AG10803 (cell line): ENCODE measurements at regions not wholly inside any gene's neighbourhood (a gene's known extent, or its start where the extent isn't known, plus 50 kb on each side); places are given as distances from the start of the nearest gene placed in this dataset.

Source experiments
- DNase-seq: peaks from one replicate; pipeline ENCODE4 v3.0.0; 2010; ENCODE audit warnings: low read depth
- H3K4me3 ChIP-seq: 2 replicates; pipeline ENCODE4 v1.5.1; 2011; ENCODE audit warnings: mild to moderate bottlenecking, low read length, control low read depth
- TF ChIP-seq, protein P1 (sequence below): conservative IDR thresholded peaks from 2 replicates; pipeline ENCODE4 v1.5.1; 2011; ENCODE audit warnings: mild to moderate bottlenecking, low read length, control low read depth, inconsistent platforms

DNA sequence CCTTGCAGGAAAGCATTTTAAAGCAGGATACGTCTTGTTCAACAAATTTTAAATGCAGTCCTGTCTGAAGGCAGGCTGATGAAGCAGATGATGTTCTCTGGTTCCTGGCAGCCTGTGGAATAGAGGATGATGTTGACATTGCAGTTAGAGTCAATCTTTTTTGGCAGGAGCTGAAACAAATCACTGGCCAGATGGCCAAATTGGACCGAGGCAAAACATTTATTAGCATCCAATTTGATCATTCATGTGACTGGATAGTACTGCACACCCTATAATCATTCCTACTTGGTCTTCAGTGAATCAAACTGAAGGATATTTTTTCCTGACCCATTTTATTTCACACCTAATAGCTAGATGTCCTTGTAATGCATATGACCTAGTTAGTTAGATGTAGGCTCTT is 172.2 kb upstream of the SLC10A2 start:
- TF ChIP-seq, protein P1, sequence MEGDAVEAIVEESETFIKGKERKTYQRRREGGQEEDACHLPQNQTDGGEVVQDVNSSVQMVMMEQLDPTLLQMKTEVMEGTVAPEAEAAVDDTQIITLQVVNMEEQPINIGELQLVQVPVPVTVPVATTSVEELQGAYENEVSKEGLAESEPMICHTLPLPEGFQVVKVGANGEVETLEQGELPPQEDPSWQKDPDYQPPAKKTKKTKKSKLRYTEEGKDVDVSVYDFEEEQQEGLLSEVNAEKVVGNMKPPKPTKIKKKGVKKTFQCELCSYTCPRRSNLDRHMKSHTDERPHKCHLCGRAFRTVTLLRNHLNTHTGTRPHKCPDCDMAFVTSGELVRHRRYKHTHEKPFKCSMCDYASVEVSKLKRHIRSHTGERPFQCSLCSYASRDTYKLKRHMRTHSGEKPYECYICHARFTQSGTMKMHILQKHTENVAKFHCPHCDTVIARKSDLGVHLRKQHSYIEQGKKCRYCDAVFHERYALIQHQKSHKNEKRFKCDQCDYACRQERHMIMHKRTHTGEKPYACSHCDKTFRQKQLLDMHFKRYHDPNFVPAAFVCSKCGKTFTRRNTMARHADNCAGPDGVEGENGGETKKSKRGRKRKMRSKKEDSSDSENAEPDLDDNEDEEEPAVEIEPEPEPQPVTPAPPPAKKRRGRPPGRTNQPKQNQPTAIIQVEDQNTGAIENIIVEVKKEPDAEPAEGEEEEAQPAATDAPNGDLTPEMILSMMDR, result no peak
- no peak for DNase-seq
- no peak overlapping the region for H3K4me3 ChIP-seq

DNA sequence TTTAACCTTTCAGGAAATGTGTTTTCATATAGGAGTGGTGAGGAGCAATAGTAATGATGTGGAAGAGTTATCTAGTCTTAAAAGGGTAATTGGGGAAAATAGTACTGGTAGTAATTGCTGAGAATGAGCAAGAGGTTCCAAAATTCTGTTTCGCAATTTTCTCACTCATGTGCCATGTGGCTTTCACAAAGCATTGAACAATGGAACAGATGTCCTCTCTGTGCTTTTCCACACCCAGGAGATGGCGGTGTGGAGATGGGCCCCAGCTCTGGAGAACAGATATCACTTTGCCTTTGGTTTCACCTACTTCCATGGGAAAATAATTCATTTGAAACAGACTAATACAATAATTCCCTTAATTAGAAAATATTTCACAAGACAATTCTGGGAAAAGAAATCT is 170.0 kb upstream of the SLC10A2 start:
- no peak for DNase-seq
- H3K4me3 ChIP-seq, result no peak overlapping the region
- TF ChIP-seq, protein P1, result no peak

DNA sequence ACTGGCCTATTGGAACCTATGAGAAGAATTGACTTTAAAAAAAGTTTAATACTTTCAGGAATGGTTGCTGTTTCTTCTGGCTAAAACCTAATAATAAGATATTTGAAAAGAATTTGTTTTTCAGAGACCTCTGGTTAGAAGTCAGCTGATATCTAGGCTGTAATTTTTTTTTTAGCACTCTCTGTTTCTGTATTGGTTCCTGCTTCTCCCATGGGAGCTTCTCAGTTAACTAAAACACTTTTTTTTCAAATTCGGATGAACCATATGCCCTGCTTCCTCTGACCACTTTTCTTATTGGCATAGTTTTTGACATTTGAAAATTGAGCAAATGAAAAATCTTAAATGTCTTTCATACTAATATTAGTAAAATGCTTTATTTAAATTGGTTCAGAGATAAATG is 163.5 kb upstream of the SLC10A2 start:
- no peak overlapping the region for H3K4me3 ChIP-seq
- TF ChIP-seq, protein P1, result no peak
- DNase-seq, result no peak

DNA sequence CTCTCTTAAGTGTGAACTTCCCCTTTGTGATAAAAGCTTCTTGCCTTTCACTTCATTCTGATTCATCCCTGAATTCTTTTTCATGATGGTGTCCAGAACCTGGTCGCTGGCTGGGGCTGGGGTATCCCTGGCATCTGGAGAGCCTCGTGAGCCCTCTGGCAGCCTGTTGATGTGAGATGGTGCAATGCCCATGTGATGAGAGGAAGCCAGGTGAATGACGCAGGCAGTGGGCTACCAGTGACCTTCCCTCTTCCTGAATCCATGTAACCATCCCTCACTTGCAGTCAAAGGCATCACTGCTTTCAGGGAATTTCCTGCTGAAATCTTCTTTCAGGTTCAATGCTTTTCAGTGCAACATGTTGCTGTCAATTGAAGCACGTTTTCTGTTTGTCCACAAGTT is 158.6 kb upstream of the SLC10A2 start:
- H3K4me3 ChIP-seq, result no peak overlapping the region
- TF ChIP-seq, protein P1, result no peak
- DNase-seq, result no peak

DNA sequence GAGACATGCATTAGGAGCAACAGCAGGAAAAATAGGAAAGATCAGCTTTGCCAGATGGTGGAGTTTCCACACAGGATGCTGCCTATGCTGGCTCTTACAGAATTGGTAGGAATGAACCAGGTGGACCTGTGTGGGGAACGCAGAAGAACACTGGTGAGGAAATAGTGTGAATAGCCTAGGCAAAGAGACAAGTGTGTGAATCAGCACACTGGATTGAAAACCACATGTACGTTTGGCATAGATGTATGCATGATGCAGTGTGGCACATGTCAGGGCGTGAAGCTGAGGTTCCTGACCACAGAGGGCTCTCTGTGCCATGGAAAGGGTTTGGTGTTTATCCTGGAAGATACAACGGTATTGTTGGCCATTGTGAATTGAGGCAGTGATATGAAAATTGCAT is 156.5 kb upstream of the SLC10A2 start:
- no peak for DNase-seq
- TF ChIP-seq, protein P1, result no peak
- H3K4me3 ChIP-seq, result no peak overlapping the region

DNA sequence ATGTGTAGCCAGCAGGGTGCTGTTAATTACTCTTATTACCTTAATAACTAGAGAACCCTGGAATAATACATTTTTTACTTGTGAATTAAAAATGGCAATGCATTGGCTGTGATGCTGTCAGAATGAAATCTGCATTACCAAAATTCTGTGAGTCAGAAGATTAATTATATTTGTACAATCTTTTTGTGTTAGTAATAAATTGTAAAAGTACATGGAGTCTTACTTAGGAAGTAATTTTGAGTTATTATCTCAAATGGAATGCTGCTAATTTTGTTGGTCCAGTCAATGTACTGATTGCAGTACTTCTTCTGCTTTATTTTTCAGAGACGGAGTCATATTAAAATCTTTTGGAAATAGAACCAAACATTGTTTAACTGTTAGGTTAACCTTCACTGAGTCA is 152.0 kb upstream of the SLC10A2 start:
- DNase-seq, result no peak
- H3K4me3 ChIP-seq, result no peak overlapping the region
- TF ChIP-seq, protein P1, result no peak

DNA sequence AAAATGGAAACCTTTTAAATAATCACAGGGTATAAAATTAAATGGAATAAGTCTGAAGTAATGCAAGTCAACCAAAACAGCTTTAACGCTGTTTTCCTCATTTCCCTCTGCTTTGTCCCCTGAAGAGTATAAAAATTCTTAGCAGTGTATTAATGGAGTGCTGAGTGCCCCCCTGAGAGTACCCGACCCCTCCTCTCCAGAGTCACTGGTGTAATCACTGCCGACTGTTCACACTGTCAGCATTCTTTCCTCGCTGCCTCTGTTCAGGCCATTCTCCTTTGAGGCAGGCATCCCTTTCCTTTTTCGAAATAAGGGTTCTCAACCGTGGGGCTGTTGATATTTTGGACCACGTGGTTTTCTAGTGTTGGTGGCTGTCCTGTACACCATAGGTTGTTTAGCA is 146.9 kb upstream of the SLC10A2 start:
- TF ChIP-seq, protein P1, result no peak
- H3K4me3 ChIP-seq, result no peak overlapping the region
- DNase-seq, result no peak
